ENCODE measurements at regions not wholly inside any gene's neighbourhood (a gene's known extent, or its start where the extent isn't known, plus 50 kb on each side); places are given as distances from the start of the nearest gene placed in this dataset.

DNA sequence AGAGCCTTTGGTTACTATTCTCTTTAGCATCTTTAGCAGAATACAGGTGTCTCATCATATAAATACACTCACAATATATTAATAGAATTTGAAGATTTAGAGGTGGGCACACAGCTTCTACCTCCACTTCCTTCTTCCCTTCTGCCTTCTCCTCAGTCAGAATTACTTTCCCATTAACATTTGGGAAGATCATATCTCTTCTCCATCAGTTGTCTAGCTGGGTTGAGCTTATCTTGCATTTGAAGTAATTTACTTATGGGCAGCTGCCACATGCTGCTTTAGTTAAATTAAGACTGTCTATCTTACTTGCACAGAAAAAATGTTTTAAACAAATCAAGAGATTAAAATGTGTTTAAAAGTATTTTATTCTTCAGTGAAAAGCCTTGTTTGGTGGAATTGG lies 110.1 kb upstream of the ASIC2 start:
- DNase-seq (ENCODE audit: low spot score) (no peak), ATAC-seq (no peak)

- DNase-seq (ENCODE audit: low spot score) (no peak), ATAC-seq (no peak)
Observed at GRCh38 chr17:33404070-33404819, 111.2 kb upstream of the ASIC2 start.

- ATAC-seq: no peak
- DNase-seq (ENCODE audit: low spot score): no peak
Observed at GRCh38 chr17:33416131-33416530, 123.0 kb upstream of the ASIC2 start.

DNA sequence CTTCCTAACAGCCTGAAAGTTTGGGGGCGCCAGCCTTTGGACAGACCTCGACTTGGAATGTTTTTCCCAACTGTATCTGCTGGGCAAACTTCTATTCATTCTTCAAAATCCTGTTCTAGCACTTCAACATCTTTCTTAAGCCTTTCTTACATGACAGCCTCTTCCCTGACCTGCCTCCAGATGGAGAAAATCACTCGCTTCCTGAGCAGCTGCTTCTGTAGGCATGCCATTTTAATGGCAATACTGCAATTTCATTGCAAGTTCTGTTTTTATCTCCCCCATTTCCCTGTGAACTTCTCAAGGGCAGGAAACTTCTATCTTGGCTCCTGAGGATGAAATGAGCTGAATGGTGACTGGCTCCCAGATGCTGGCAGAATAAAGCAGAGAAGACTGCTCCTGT lies 128.8 kb upstream of the ASIC2 start:
- DNase-seq (ENCODE audit: low spot score) (no peak), ATAC-seq (no peak)

GRCh38 chr17:33433581-33433980 lies 140.5 kb upstream of the ASIC2 start:
- DNase-seq (ENCODE audit: low spot score) (no peak), ATAC-seq (no peak)

DNA sequence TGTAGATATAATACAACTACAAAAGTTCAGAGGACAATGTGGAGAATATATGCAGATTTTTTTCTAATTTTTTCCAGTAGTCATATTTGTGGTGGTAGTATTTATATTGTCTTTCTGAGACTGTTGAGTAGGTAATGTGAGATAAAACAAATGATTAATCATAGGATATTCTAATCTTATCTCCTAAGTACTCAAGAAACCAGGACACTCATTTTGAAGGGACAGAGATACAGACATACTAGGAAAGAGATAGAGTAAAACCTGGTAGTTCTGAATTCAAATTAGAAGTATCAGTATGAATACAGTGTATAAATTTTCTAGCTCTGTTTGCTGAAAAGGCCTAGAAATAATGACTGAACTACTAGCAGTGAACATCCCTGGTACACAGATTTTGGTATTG lies 141.7 kb upstream of the ASIC2 start:
- DNase-seq (ENCODE audit: low spot score): no peak

DNA sequence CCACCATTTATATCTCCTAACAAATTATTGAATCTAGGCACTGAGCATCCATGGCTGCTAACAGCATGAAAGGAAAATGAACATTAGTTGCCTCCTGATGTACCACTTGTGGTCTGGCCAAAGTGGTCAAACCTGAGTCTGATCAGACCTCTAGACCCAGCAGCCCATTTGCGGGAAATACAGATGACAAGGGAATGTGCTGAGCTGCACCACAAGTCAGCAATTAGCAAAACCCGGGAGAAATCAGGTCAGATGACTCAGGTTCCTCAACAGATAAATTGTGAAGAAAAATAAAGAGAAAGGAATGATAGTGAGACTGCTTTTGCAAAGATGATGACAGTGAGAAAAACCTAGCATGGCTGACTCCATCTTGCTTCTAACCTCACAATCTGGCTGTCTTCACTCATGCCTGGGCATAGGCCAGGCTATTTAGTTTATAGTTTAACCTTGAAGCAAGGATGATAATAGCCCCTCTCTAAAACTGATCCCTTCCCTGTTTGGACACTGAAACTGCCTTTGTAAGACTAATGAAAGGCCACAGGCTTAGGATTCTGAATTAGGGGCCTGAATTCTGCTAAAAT lies 142.7 kb upstream of the ASIC2 start:
- ATAC-seq: no peak

More for the DNA sequence above, 141.7 kb upstream of the ASIC2 start:
- no peak for ATAC-seq

DNA sequence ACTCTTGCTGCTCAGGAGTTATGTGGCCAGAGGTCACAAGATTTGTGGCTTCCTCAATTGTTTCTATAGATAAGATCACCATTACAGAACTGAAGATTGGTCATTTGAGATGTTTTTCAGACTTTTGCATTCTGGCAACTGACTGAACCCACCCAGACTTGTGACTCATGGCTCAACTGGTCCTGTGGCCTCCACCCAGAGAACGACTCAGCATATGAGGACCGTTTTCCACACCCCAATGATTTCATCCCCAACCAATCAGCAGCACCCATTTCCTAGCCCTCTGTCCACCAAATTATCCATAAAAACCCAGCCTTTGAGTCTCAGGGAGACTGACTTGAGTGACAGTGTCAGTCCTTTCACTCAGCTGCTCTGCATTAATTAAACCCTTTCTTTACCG lies 143.2 kb upstream of the ASIC2 start:
- ATAC-seq: no peak
- no peak for DNase-seq (ENCODE audit: low spot score)

More for the DNA sequence above, 142.7 kb upstream of the ASIC2 start:
- DNase-seq (ENCODE audit: low spot score): no peak

- no peak for ATAC-seq
- DNase-seq (ENCODE audit: low spot score): no peak
Observed at GRCh38 chr17:33438139-33438538, 145.0 kb upstream of the ASIC2 start.

- DNase-seq (ENCODE audit: low spot score) (no peak), ATAC-seq (no peak)
Observed at GRCh38 chr17:33438578-33438977, 145.5 kb upstream of the ASIC2 start.

- DNase-seq (ENCODE audit: low spot score) (no peak), ATAC-seq (no peak)
Observed at GRCh38 chr17:33442320-33442719, 149.2 kb upstream of the ASIC2 start.

DNA sequence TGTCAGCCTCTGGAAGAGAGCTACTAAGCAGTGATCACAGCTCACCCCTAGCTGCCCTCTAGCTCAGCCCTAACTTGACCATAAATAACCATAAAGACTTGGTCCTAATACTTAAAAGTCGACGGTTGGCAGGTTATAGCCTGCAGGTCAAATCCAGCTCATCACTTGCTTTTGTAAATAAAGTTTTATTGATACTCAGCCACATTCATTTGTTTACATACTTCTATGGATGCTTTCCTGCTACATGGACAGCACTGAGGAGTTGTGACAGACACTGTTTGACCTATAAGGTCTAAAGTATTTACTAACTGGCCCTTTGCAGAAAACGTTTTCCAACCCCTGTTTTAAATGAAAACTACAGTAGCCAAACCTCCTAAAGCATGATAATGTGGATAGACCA lies 151.6 kb upstream of the ASIC2 start:
- DNase-seq (ENCODE audit: low spot score): no peak
- no peak for ATAC-seq

DNA sequence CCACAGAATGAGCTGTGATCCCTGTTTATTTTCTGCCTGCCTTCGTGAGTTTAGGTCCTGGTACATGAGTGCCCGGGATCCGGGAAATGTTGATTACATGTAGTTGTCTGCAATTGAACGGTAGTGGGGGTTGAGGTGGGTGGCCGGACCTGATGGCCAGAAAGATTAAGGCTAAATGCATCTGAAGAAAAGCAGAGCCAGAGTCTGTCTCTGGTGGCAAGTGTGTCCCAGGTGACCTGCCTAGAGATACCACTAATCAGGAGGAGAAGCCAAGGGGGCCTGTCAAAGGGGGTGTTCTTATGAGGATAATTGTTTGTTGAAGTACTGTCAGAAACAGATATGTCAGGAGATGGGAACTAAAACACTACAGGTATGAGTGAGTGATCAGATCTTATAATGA lies 154.0 kb upstream of the ASIC2 start:
- no peak for DNase-seq (ENCODE audit: low spot score)
- no peak for ATAC-seq

DNA sequence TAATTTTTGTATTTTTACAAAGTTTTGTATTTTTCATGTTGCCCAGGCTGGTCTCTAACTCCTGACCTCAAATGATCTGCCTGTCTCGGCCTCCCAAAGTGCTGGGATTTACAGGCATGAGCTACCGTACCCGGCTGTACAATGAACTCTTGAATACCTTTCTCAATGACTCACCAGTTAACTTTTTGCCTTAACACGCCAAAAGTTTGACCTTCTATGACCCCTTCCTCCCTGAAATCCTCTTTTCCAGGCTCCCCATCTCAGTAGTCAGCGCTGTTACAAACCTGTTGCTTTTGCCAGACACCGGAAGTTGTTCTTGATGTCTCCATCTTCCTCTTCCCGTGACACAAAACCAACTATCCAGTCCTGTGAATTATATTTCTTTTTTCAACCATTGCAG lies 158.1 kb upstream of the ASIC2 start:
- no peak for ATAC-seq
- DNase-seq (ENCODE audit: low spot score): no peak

DNA sequence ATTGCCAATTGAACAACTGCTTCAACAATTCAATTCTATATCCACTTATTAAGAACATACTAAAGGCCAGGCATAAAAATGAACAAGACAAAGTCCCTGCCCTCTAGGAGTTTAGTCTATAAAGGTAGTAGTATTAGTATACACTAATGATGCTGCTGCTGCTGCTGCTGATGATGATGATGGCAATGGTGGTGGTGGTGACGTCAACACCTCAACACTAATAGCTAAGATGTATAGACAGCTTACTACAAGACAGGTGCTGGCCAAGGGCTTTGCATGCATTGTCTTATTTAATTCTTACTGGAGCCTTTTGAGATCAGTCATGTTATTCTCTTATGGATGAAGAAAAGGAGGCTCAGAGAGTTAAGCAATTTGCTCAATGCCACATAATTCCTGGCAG lies 164.4 kb upstream of the ASIC2 start:
- DNase-seq (ENCODE audit: low spot score): no peak
- ATAC-seq: no peak

- DNase-seq (ENCODE audit: low spot score): no peak
- no peak for ATAC-seq
Observed at GRCh38 chr17:33459078-33459940, 166.2 kb upstream of the ASIC2 start.

DNA sequence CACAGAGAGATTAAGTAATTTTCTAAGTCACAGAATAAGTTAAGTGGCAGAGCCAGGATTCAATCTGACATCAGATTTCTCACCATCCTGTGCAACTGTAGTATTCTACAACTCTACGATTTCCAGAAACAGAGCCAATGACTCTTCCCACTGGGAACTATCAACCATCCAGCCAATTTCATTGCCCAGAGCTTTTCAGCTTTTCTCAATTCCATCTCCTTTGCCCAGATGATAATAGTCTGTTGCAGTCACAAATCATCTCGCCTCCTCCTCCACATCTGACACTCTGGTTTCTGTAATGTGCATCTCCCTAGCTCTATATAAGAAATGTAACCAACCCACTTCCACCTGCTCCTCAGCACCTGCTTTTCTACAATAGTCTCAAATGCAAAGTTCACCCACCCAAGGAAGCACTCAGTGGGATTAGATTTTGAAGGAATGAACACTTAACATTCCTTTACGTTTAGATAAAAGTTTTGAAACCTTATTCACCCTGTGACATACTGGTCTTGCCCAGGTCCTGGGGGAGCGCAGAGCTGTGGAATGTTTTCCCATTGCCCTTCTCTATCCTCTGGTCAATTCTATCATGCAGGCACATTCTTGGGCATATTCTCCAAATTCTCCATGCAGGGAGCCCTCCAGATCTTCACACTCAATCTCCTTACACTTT lies 167.8 kb upstream of the ASIC2 start:
- no peak for DNase-seq (ENCODE audit: low spot score)
- no peak for ATAC-seq

GRCh38 chr17:33463887-33464286 lies 170.8 kb upstream of the ASIC2 start:
- no peak for DNase-seq (ENCODE audit: low spot score)
- no peak for ATAC-seq

DNA sequence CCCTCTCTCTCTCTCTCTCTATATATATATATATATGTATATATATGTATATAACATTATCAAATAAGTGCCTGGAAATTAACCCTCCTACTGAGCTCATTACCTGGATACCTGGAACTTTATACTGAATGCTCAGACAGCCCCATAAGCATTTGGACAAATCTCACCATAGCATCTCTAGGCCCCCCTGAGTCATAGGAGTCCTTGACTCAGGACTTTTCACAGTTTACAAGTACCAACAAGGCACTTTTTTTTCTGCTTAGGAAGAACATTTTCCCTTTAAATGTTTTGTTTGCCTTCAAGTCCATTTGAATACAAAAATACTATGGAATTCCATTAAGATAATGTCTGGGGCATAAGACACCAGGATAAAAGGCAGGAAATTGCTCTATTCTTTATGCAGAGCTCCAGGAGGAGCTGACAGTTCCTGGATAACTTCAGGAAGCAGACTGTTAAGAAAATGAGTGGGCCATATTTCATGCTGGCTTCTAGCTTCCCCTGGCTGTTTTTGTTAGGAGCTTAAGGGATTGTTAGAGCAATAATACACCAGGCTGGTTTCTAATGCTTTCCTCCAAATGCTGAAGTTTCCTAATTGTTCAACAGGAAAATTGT lies 171.7 kb upstream of the ASIC2 start:
- ATAC-seq: no peak
- no peak for DNase-seq (ENCODE audit: low spot score)

DNA sequence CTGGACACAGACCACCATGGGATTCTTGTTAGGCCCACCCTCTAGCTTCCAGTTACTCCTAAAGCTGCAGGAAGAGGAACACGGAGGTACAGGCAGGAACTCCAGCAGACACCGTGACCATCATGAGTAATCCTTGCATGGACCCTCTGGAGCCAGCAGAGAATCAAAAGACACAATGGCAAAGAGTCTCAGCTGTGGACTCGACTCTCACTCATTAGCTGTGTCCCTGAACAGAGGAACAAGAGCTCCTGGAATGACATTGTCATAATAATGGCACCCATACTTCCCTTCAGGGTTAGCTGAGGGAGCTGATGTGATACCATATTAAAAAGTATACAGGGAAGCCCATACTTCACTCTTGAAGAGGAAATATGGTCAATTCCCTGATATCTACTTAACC lies 176.3 kb upstream of the ASIC2 start:
- ATAC-seq (no peak), DNase-seq (ENCODE audit: low spot score) (no peak)

GRCh38 chr17:33469911-33470310 lies 176.8 kb upstream of the ASIC2 start:
- no peak for ATAC-seq
- DNase-seq (ENCODE audit: low spot score): no peak

Measured in left lobe of liver (tissue), 2 donors.